Gastrocnemius medialis (tissue), 4 donors: ENCODE measurements at regions not wholly inside any gene's neighbourhood (a gene's known extent, or its start where the extent isn't known, plus 50 kb on each side); places are given as distances from the start of the nearest gene placed in this dataset.

ENCODE experiments used
- CTCF ChIP-seq, 5 experiments: fragments of 450-650 bp in 3 of 5; fragments of 200-600 bp in 2 of 5; sonication (generic) in 2 of 5; IDR thresholded peaks in 4 of 5; conservative IDR thresholded peaks in 1 of 5; 1 replicate in 4 of 5; 2 replicates in 1 of 5; pipeline ENCODE4 v1.5.1; 2016 to 2019; ENCODE audit warnings: antibody characterized with exemption in 5 of 5, mild to moderate bottlenecking in 3 of 5, moderate library complexity in 3 of 5
- POLR2A ChIP-seq, 2 donors: fragments of 450-650 bp; IDR thresholded peaks; one replicate each; pipeline ENCODE4 v1.6.1; 2017; ENCODE audit warnings: antibody characterized with exemption in 2 of 2, mild to moderate bottlenecking in 2 of 2, moderate library complexity in 2 of 2

- TF ChIP-seq CTCF (IDR thresholded peaks at IDR 0.05 in 4 of 5, conservative IDR thresholded peaks at IDR 0.05 in 1 of 5) = no peak
- TF ChIP-seq POLR2A (IDR thresholded peaks at IDR 0.05) = no peak
These were observed 382.6 kb downstream of the AGTPBP1 start for GRCh38 chr9:85359161-85359560.
